IMR-90 (cell line): ENCODE measurements at regions not wholly inside any gene's neighbourhood (a gene's known extent, or its start where the extent isn't known, plus 50 kb on each side); places are given as distances from the start of the nearest gene placed in this dataset.

Source experiments
- ATAC-seq: fragments of 200-7000 bp; cut with Tn5 transposase; 2 replicates; pipeline ENCODE4 v1.9.1; 2020; ENCODE audit warnings: low read depth, mild to moderate bottlenecking, moderate library complexity
- BruUV-seq: library from RNA; stranded (reverse); fragments of 400-500 nt; replicated peaks from 2 replicates; lab custom pipeline; 2021; lab: Mats Ljungman, UMichigan
- CTCF ChIA-PET: fragments of 300-600 bp; formaldehyde crosslinking; extraction: SDS; loops from one replicate; lab custom pipeline; 2021; ENCODE audit warnings: antibody characterized with exemption; lab: Yijun Ruan, JAX
- POLR2A ChIA-PET: fragments of 300-600 bp; sonication (Branson Sonifier 250); formaldehyde crosslinking; loops from one replicate; lab custom pipeline; 2022; ENCODE audit warnings: antibody characterized with exemption; ENCODE audit not compliant: unreplicated experiment; lab: Charles Lee
- DNase-seq: peaks from one replicate; pipeline ENCODE4 v3.0.0; 2013
- H2AFZ ChIP-seq: replicated peaks from 2 replicates; pipeline ENCODE3; 2013; ENCODE audit warnings: low read length, mild to moderate bottlenecking; ENCODE audit not compliant: poor library complexity
- H2AK5ac ChIP-seq: 2 replicates; pipeline ENCODE4 v1.6.1; 2013; ENCODE audit warnings: low read depth, low read length, inconsistent platforms
- H2AK9ac ChIP-seq: replicated peaks from 2 replicates; pipeline ENCODE3; 2013; ENCODE audit warnings: mild to moderate bottlenecking, low read depth, low read length, moderate library complexity; ENCODE audit not compliant: poor library complexity
- H2BK120ac ChIP-seq: 2 replicates; pipeline ENCODE4 v1.6.1; 2013; ENCODE audit warnings: low read depth, low read length, inconsistent platforms
- H2BK15ac ChIP-seq: 3 replicates; pipeline ENCODE4 v1.6.1; 2013; ENCODE audit warnings: low read depth, low read length, inconsistent platforms
- H2BK20ac ChIP-seq: 2 replicates; pipeline ENCODE4 v1.6.1; 2013; ENCODE audit warnings: low read depth, mild to moderate bottlenecking, inconsistent platforms, low read length, moderate library complexity
- H2BK5ac ChIP-seq: 2 replicates; pipeline ENCODE4 v1.6.1; 2013; ENCODE audit warnings: mild to moderate bottlenecking, low read depth, low read length, inconsistent platforms; ENCODE audit not compliant: poor library complexity, severe bottlenecking
- H3K14ac ChIP-seq: replicated peaks from 2 replicates; pipeline ENCODE4 v1.6.1; 2013; ENCODE audit warnings: low read depth, low read length, inconsistent platforms
- H3K18ac ChIP-seq: 2 replicates; pipeline ENCODE4 v1.6.1; 2013; ENCODE audit warnings: low read depth, low read length, control low read depth
- H3K23ac ChIP-seq: 2 replicates; pipeline ENCODE4 v1.6.1; 2013; ENCODE audit warnings: low read depth, low read length, inconsistent platforms
- H3K27ac ChIP-seq: 2 replicates; pipeline ENCODE4 v1.5.1; 2013; ENCODE audit warnings: mild to moderate bottlenecking, control low read depth, low read length; ENCODE audit not compliant: insufficient read depth
- H3K27me3 ChIP-seq: 2 replicates; pipeline ENCODE4 v1.6.1; 2013; ENCODE audit warnings: low read length; ENCODE audit not compliant: control insufficient read depth, insufficient read depth
- H3K36me3 ChIP-seq: 2 replicates; pipeline ENCODE4 v1.6.1; 2013; ENCODE audit warnings: low read length, mixed read lengths; ENCODE audit not compliant: control insufficient read depth, insufficient read depth
- H3K4ac ChIP-seq: 2 replicates; pipeline ENCODE4 v1.6.1; 2013; ENCODE audit warnings: low read depth, low read length, inconsistent platforms
- H3K4me1 ChIP-seq: 2 replicates; pipeline ENCODE4 v1.6.1; 2013; ENCODE audit warnings: low read length, mixed read lengths; ENCODE audit not compliant: control insufficient read depth, insufficient read depth
- H3K4me2 ChIP-seq: 2 replicates; pipeline ENCODE4 v1.6.1; 2013; ENCODE audit warnings: low read depth, mild to moderate bottlenecking, control low read depth, low read length, moderate library complexity
- H3K4me3 ChIP-seq: 2 replicates; pipeline ENCODE4 v1.5.1; 2013; ENCODE audit warnings: low read depth, mild to moderate bottlenecking, control low read depth, low read length, moderate library complexity; ENCODE audit not compliant: insufficient read depth
- H3K56ac ChIP-seq: 2 replicates; pipeline ENCODE4 v1.6.1; 2013; ENCODE audit warnings: low read length, inconsistent platforms; ENCODE audit not compliant: insufficient read depth; ENCODE audit errors: extremely low read depth
- H3K79me1 ChIP-seq, 2 experiments: 2 replicates each; pipeline ENCODE4 v1.6.1; 2013; ENCODE audit warnings: low read length in 2 of 2, inconsistent platforms in 1 of 2, low read depth in 1 of 2
- H3K9ac ChIP-seq: 2 replicates; pipeline ENCODE4 v1.6.1; 2013; ENCODE audit warnings: low read depth, low read length, control low read depth
- H3K9me1 ChIP-seq: 2 replicates; pipeline ENCODE4 v1.6.1; 2013; ENCODE audit warnings: low read length, inconsistent platforms; ENCODE audit not compliant: insufficient read depth
- H3K9me3 ChIP-seq: 2 replicates; pipeline ENCODE4 v1.6.1; 2013; ENCODE audit warnings: low read length; ENCODE audit not compliant: control insufficient read depth, insufficient read depth
- H4K20me1 ChIP-seq: 2 replicates; pipeline ENCODE4 v1.6.1; 2013; ENCODE audit warnings: low read length, inconsistent platforms; ENCODE audit not compliant: insufficient read depth
- H4K5ac ChIP-seq: 2 replicates; pipeline ENCODE4 v1.6.1; 2013; ENCODE audit warnings: mild to moderate bottlenecking, low read depth, low read length, control low read depth
- H4K8ac ChIP-seq, 2 experiments: 2 replicates each; pipeline ENCODE4 v1.6.1; 2013; ENCODE audit warnings: low read depth in 2 of 2, low read length in 2 of 2, control low read depth in 1 of 2, inconsistent platforms in 1 of 2
- H4K91ac ChIP-seq: 2 replicates; pipeline ENCODE4 v1.6.1; 2013; ENCODE audit warnings: low read depth, low read length, inconsistent platforms; ENCODE audit not compliant: insufficient read depth
- BHLHE40 ChIP-seq: fragments of 150-350 bp; IDR thresholded peaks from 2 replicates; pipeline ENCODE4 v1.6.1; 2016; ENCODE audit warnings: mild to moderate bottlenecking, low read depth, low read length
- CEBPB ChIP-seq: IDR thresholded peaks from 2 replicates; pipeline ENCODE4 v1.6.1; 2012; ENCODE audit warnings: low read depth, low read length, improper control_type of control experiment
- CHD1 ChIP-seq: IDR thresholded peaks from 2 replicates; pipeline ENCODE4 v1.6.1; 2012; ENCODE audit warnings: low read depth, low read length, improper control_type of control experiment
- CTCF ChIP-seq: conservative IDR thresholded peaks from 2 replicates; pipeline ENCODE4 v1.5.1; 2012; ENCODE audit warnings: mild to moderate bottlenecking, low read depth, low read length, improper control_type of control experiment
- ELK1 ChIP-seq: fragments of 150-350 bp; IDR thresholded peaks from 2 replicates; pipeline ENCODE4 v1.6.1; 2016; ENCODE audit warnings: low read depth, mild to moderate bottlenecking, low read length, moderate library complexity, borderline replicate concordance
- FOS ChIP-seq: fragments of 150-350 bp; IDR thresholded peaks from 2 replicates; pipeline ENCODE4 v1.6.1; 2016; ENCODE audit warnings: low read depth, low read length
- MAFK ChIP-seq: IDR thresholded peaks from 2 replicates; pipeline ENCODE4 v1.6.1; 2012; ENCODE audit warnings: low read depth, low read length, improper control_type of control experiment
- MAZ ChIP-seq: IDR thresholded peaks from 2 replicates; pipeline ENCODE4 v1.6.1; 2012; ENCODE audit warnings: low read depth, mild to moderate bottlenecking, low read length, improper control_type of control experiment, moderate library complexity, borderline replicate concordance
- MXI1 ChIP-seq: IDR thresholded peaks from 2 replicates; pipeline ENCODE4 v1.6.1; 2012; ENCODE audit warnings: low read depth, mild to moderate bottlenecking, low read length, moderate library complexity, borderline replicate concordance
- NFE2L2 ChIP-seq: fragments of 150-350 bp; IDR thresholded peaks from 2 replicates; pipeline ENCODE4 v1.6.1; 2016; ENCODE audit warnings: low read depth, mild to moderate bottlenecking, low read length
- POLR2A ChIP-seq: IDR thresholded peaks from 2 replicates; pipeline ENCODE4 v1.6.1; 2012; ENCODE audit warnings: mild to moderate bottlenecking, low read depth, low read length
- RAD21 ChIP-seq: IDR thresholded peaks from 2 replicates; pipeline ENCODE4 v1.6.1; 2012; ENCODE audit warnings: low read length, improper control_type of control experiment
- RCOR1 ChIP-seq: IDR thresholded peaks from 2 replicates; pipeline ENCODE4 v1.6.1; 2012; ENCODE audit warnings: mild to moderate bottlenecking, low read length, improper control_type of control experiment; ENCODE audit not compliant: insufficient replicate concordance
- RFX5 ChIP-seq: IDR thresholded peaks from 2 replicates; pipeline ENCODE4 v1.8.0; 2012; ENCODE audit warnings: low read depth, mild to moderate bottlenecking, low read length, moderate library complexity
- SMC3 ChIP-seq: fragments of 150-350 bp; IDR thresholded peaks from 2 replicates; pipeline ENCODE4 v1.6.1; 2016; ENCODE audit warnings: low read depth, mild to moderate bottlenecking, antibody characterized with exemption, low read length, moderate library complexity
- USF2 ChIP-seq: fragments of 150-350 bp; IDR thresholded peaks from 2 replicates; pipeline ENCODE4 v1.6.1; 2017; ENCODE audit warnings: mild to moderate bottlenecking, antibody characterized with exemption, low read length, low read depth
- WGBS, 2 experiments: methylation state at CpG; one replicate each; pipeline versions ENCODE4 v1.1.5 to v1.1.7; 2013; ENCODE audit warnings: missing lambda C conversion rate in 2 of 2; ENCODE audit not compliant: insufficient read length in 1 of 2; ENCODE audit errors: extremely low coverage in 2 of 2; 5-methylcytosine and 5-hydroxymethylcytosine counted together
- dilution Hi-C: fragments of 300-500 bp; cut with HindIII; formaldehyde crosslinking; loops from one replicate; pipeline ENCODE4 v1.14.3; 2018; ENCODE audit warnings: low sequenced_read_pairs; ENCODE audit not compliant: unreplicated experiment
- in situ Hi-C: fragments of 300-500 bp; cut with MboI; formaldehyde crosslinking; loops from 3 replicates; pipeline ENCODE4 v1.14.3; 2019; ENCODE audit warnings: low sequenced_read_pairs, inconsistent platforms, mixed read lengths
- intact Hi-C: fragments of 100-400 bp; cut with micrococcal nuclease; formaldehyde crosslinking; loops from 2 replicates; pipeline ENCODE4 v1.10.0; 2022

GRCh38 chr5:125429498-125429897 is 683.1 kb upstream of the ZNF608 start:
- Histone ChIP-seq H3K9ac (no peak overlapping the region), H2AK9ac (no peak overlapping the region), H4K20me1 (no peaks in the 10 kb centered on the region), H2AK5ac (no peak overlapping the region), H2BK120ac (no peak overlapping the region), H2AFZ (no peak overlapping the region), H3K4ac (no peak overlapping the region), H3K14ac (no peak overlapping the region), H3K4me1 (no peaks in the 10 kb centered on the region), H3K36me3 (no peaks in the 10 kb centered on the region), H3K4me2 (no peak overlapping the region), H3K27me3 (peaks cover 6% of the 10 kb centered on the region; the same call in 1 of the 2 replicates), H4K5ac (no peak overlapping the region), H3K4me3 (no peak overlapping the region), H2BK5ac (no peak overlapping the region), H2BK15ac (no peak overlapping the region), H3K23ac (no peak overlapping the region), H3K9me3 (peaks cover 3% of the 10 kb centered on the region; the same call in 1 of the 2 replicates), H3K79me1 (no peaks in the 10 kb centered on the region), H2BK20ac (no peak overlapping the region), H3K18ac (no peak overlapping the region), H3K27ac (no peak overlapping the region), H3K56ac (no peak overlapping the region), H4K91ac (no peak overlapping the region), H4K8ac (no peak overlapping the region), H3K9me1 (no peaks in the 10 kb centered on the region)
- no CpG with 5 or more reads among the region's 1 CpG for WGBS, 2 experiments
- ChIA-PET POLR2A (no interaction called here), CTCF (interaction anchor here (0.6 kb wide), 2 partner anchors 80 to 314 kb away, joined by 3 to 5 read pairs; no protein-coding TSS in a partner anchor)
- DNase-seq (no peak), ATAC-seq (no peak)
- dilution Hi-C loops (no loop called here), in situ Hi-C loops (no loop called here), intact Hi-C loops (no loop called here)
- BruUV-seq = no TSS peak
- TF ChIP-seq MAZ = no peak
- TF ChIP-seq FOS = no peak
- no peak for TF ChIP-seq RFX5
- no peak for TF ChIP-seq MXI1
- TF ChIP-seq MAFK = no peak
- no peak for TF ChIP-seq CEBPB
- no peak for TF ChIP-seq ELK1
- TF ChIP-seq BHLHE40 = no peak
- TF ChIP-seq CHD1 = no peak
- TF ChIP-seq USF2 = no peak
- TF ChIP-seq NFE2L2 = no peak
- no peak for TF ChIP-seq CTCF
- TF ChIP-seq RCOR1 = no peak
- TF ChIP-seq POLR2A = no peak
- no peak for TF ChIP-seq SMC3
- TF ChIP-seq RAD21 = no peak
